H9 (cell line): ENCODE measurements at regions not wholly inside any gene's neighbourhood (a gene's known extent, or its start where the extent isn't known, plus 50 kb on each side); places are given as distances from the start of the nearest gene placed in this dataset.

Source experiments
- DNase-seq: peaks from one replicate; pipeline ENCODE4 v3.0.0-alpha.2; 2017
- H2AFZ ChIP-seq: one replicate; pipeline ENCODE4 v1.6.1; 2013; ENCODE audit warnings: mild to moderate bottlenecking, low read length, control low read depth, moderate library complexity
- H2AK5ac ChIP-seq: 2 replicates; pipeline ENCODE4 v1.6.1; 2013; ENCODE audit warnings: low read length, control low read depth, mixed read lengths; ENCODE audit not compliant: insufficient read length
- H2BK120ac ChIP-seq: one replicate; pipeline ENCODE4 v1.6.1; 2013; ENCODE audit warnings: low read depth, mild to moderate bottlenecking, low read length, control low read depth, inconsistent platforms; ENCODE audit not compliant: poor library complexity, severe bottlenecking
- H2BK12ac ChIP-seq: 2 replicates; pipeline ENCODE4 v1.6.1; 2013; ENCODE audit warnings: low read length, control low read depth, mixed read lengths, low read depth; ENCODE audit not compliant: insufficient read length
- H2BK15ac ChIP-seq: 2 replicates; pipeline ENCODE4 v1.6.1; 2013; ENCODE audit warnings: low read depth, low read length, control low read depth
- H2BK20ac ChIP-seq: one replicate; pipeline ENCODE4 v1.6.1; 2013; ENCODE audit warnings: low read depth, mild to moderate bottlenecking, low read length, control low read depth, inconsistent platforms; ENCODE audit not compliant: poor library complexity, severe bottlenecking
- H2BK5ac ChIP-seq: 2 replicates; pipeline ENCODE4 v1.6.1; 2013; ENCODE audit warnings: low read length, control low read depth, mixed read lengths; ENCODE audit not compliant: insufficient read length
- H3K14ac ChIP-seq: 2 replicates; pipeline ENCODE4 v1.6.1; 2013; ENCODE audit warnings: low read length, control low read depth; ENCODE audit not compliant: insufficient read depth
- H3K18ac ChIP-seq: 2 replicates; pipeline ENCODE4 v1.6.1; 2013; ENCODE audit warnings: low read depth, mild to moderate bottlenecking, mixed read lengths, low read length, control low read depth; ENCODE audit not compliant: insufficient read length
- H3K23ac ChIP-seq: 2 replicates; pipeline ENCODE4 v1.6.1; 2013; ENCODE audit warnings: low read length, control low read depth, mixed read lengths, low read depth; ENCODE audit not compliant: insufficient read length
- H3K23me2 ChIP-seq: 2 replicates; pipeline ENCODE4 v1.6.1; 2013; ENCODE audit warnings: low read depth, mild to moderate bottlenecking, mixed read lengths, low read length, control low read depth; ENCODE audit not compliant: insufficient read length, poor library complexity, severe bottlenecking
- H3K27ac ChIP-seq: 2 replicates; pipeline ENCODE4 v1.5.1; 2013; ENCODE audit warnings: low read length, control low read depth, mixed read lengths, low read depth; ENCODE audit not compliant: insufficient read length
- H3K27me3 ChIP-seq: 2 replicates; pipeline ENCODE4 v1.6.1; 2013; ENCODE audit warnings: low read length, control low read depth, inconsistent platforms; ENCODE audit not compliant: insufficient read depth
- H3K4ac ChIP-seq: 2 replicates; pipeline ENCODE4 v1.6.1; 2013; ENCODE audit warnings: low read depth, mild to moderate bottlenecking, control low read depth, inconsistent platforms, low read length, moderate library complexity
- H3K4me1 ChIP-seq: 2 replicates; pipeline ENCODE4 v1.6.1; 2013; ENCODE audit warnings: low read length, control low read depth, inconsistent platforms; ENCODE audit not compliant: insufficient read depth
- H3K4me2 ChIP-seq: 2 replicates; pipeline ENCODE4 v1.6.1; 2013; ENCODE audit warnings: low read length, control low read depth, mixed read lengths; ENCODE audit not compliant: insufficient read length, insufficient read depth
- H3K56ac ChIP-seq: 2 replicates; pipeline ENCODE4 v1.6.1; 2013; ENCODE audit warnings: low read depth, mild to moderate bottlenecking, mixed read lengths, low read length, control low read depth; ENCODE audit not compliant: insufficient read length
- H3K79me1 ChIP-seq: 2 replicates; pipeline ENCODE4 v1.6.1; 2013; ENCODE audit warnings: low read depth, mild to moderate bottlenecking, moderate library complexity, low read length, control low read depth, inconsistent platforms; ENCODE audit not compliant: insufficient read depth, poor library complexity, severe bottlenecking
- H3K79me2 ChIP-seq: 2 replicates; pipeline ENCODE4 v1.6.1; 2013; ENCODE audit warnings: low read length, control low read depth, inconsistent platforms; ENCODE audit not compliant: insufficient read depth
- H3K9ac ChIP-seq: 2 replicates; pipeline ENCODE4 v1.6.1; 2013; ENCODE audit warnings: low read length, control low read depth, mixed read lengths; ENCODE audit not compliant: insufficient read length; ENCODE audit errors: extremely low read depth
- H3K9me3 ChIP-seq: one replicate; pipeline ENCODE4 v1.6.1; 2013; ENCODE audit warnings: low read depth, low read length, inconsistent platforms; ENCODE audit not compliant: control insufficient read depth
- H3T11ph ChIP-seq: one replicate; pipeline ENCODE4 v1.6.1; 2013; ENCODE audit warnings: mild to moderate bottlenecking, low read length, control low read depth, inconsistent platforms
- H4K20me1 ChIP-seq: one replicate; pipeline ENCODE4 v1.6.1; 2013; ENCODE audit not compliant: control insufficient read depth, insufficient read length, insufficient read depth
- H4K5ac ChIP-seq: 2 replicates; pipeline ENCODE4 v1.6.1; 2013; ENCODE audit warnings: low read depth, mild to moderate bottlenecking, mixed read lengths, low read length, control low read depth; ENCODE audit not compliant: insufficient read length
- H4K8ac ChIP-seq: replicated peaks from 2 replicates; pipeline ENCODE4 v1.6.1; 2013; ENCODE audit warnings: low read length, control low read depth, mixed read lengths, low read depth; ENCODE audit not compliant: insufficient read length
- H4K91ac ChIP-seq: 2 replicates; pipeline ENCODE4 v1.6.1; 2013; ENCODE audit warnings: low read depth, mild to moderate bottlenecking, moderate library complexity, mixed read lengths, low read length, control low read depth; ENCODE audit not compliant: insufficient read length
- H3K27ac Mint-ChIP-seq, 3 experiments: 2 replicates in 2 of 3; 3 replicates in 1 of 3; pipeline ENCODE4 v1.8.0; 2020 to 2021; ENCODE audit warnings: mixed read lengths in 3 of 3, mild to moderate bottlenecking in 1 of 3, moderate library complexity in 1 of 3
- H3K27me3 Mint-ChIP-seq: 2 replicates; pipeline ENCODE4 v1.8.0; 2021; ENCODE audit warnings: low read depth, mild to moderate bottlenecking, moderate library complexity, mixed read lengths
- H3K36me3 Mint-ChIP-seq, 3 experiments: 2 replicates in 2 of 3; 3 replicates in 1 of 3; pipeline ENCODE4 v1.8.0; 2020 to 2021; ENCODE audit warnings: low read depth in 3 of 3, mixed read lengths in 3 of 3; ENCODE audit not compliant: insufficient read depth in 1 of 3
- H3K4me1 Mint-ChIP-seq, 2 experiments: 2 replicates each; pipeline ENCODE4 v1.8.0; 2020; ENCODE audit warnings: mixed read lengths in 2 of 2
- H3K4me3 Mint-ChIP-seq, 2 experiments: 2 replicates in 1 of 2; 3 replicates in 1 of 2; pipeline ENCODE4 v1.8.0; 2020 to 2021; ENCODE audit warnings: mild to moderate bottlenecking in 2 of 2, mixed read lengths in 2 of 2, moderate library complexity in 1 of 2
- H3K9me3 Mint-ChIP-seq, 2 experiments: 2 replicates in 1 of 2; 3 replicates in 1 of 2; pipeline ENCODE4 v1.8.0; 2020; ENCODE audit warnings: mild to moderate bottlenecking in 2 of 2, mixed read lengths in 2 of 2, moderate library complexity in 1 of 2
- WGBS: extraction: QIAGEN DNeasy Blood & Tissue Kit; methylation state at CpG from one replicate; pipeline ENCODE4 v1.1.7; 2013; ENCODE audit warnings: missing lambda C conversion rate, low lambda C conversion rate, mixed read lengths; ENCODE audit not compliant: insufficient read length; ENCODE audit errors: extremely low coverage; 5-methylcytosine and 5-hydroxymethylcytosine counted together
- TF ChIP-seq, protein P1 (sequence below): fragments of 200-600 bp; sonication (generic); conservative IDR thresholded peaks from 3 replicates; pipeline ENCODE4 v1.8.0; 2021; ENCODE audit warnings: antibody characterized with exemption, mild to moderate bottlenecking

DNA sequence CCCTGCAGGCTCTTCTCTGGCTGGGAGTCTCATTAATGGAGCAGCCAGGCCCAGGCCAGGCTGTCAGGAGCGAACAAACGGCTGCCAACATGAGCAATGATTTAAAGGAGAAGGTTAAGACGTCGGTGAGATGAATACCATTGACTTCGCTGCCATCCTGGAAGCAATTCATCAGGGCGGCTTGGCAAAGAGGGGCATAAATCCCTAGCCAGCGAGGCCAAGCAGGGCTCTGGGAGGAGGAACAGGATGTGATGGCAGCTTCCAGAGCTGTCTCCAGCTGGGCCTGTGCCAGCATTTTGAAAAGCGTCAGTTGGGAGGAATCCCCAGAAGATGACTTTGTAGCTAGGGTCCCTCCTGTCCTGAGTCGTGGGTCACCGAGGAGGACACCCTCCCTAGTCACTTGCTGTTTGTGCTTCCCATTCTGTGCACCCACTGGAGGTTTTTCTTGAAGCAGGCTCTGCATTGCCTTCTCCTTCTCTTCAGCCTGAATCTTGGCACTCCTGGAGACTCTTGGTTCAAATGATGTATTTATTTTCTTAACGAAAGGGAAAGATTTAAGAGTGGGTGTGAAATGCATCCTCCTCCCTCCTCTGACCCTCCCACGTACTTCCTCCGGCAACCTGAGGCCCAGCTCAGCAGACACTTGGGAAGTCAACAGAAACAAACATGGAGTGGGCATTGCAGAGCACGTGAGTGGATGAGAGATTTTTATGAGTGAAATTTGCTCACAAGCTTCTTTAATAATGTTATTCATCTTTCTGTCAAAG lies 476.3 kb upstream of the CADM1 start:
- H3K9me3 ChIP-seq: no peaks in the 10 kb centered on the region
- H3K27me3 Mint-ChIP-seq: peaks cover 78% of the 10 kb centered on the region
- peaks cover 21 to 24% of the 10 kb centered on the region in 2 experiments for H3K4me1 Mint-ChIP-seq
- H2AFZ ChIP-seq: no peak overlapping the region
- H4K20me1 ChIP-seq: no peaks in the 10 kb centered on the region
- no peak overlapping the region for H3K4me3 Mint-ChIP-seq
- peaks cover 2% of the 10 kb centered on the region; the same call in 1 of the 2 replicates for H3K4me1 ChIP-seq
- no peak overlapping the region for H4K91ac ChIP-seq
- H2BK5ac ChIP-seq: no peak overlapping the region
- H3K9ac ChIP-seq: no peak overlapping the region
- H2BK12ac ChIP-seq: no peak overlapping the region
- no peak overlapping the region for H3K56ac ChIP-seq
- H3K4ac ChIP-seq: no peak overlapping the region
- no peak overlapping the region for H3K23ac ChIP-seq
- H2BK120ac ChIP-seq: no peak overlapping the region
- no peaks in the 10 kb centered on the region; a peak in 1 of 7 replicates for H3K36me3 Mint-ChIP-seq
- H3K23me2 ChIP-seq: no peaks in the 10 kb centered on the region
- peaks cover 0 to 6% of the 10 kb centered on the region in 2 experiments; a peak in 2 of 5 replicates for H3K9me3 Mint-ChIP-seq
- no peak overlapping the region for H3K18ac ChIP-seq
- no peak overlapping the region for H4K8ac ChIP-seq
- H3K27me3 ChIP-seq: peaks cover 6% of the 10 kb centered on the region
- H3K4me2 ChIP-seq: no peak overlapping the region
- no peak overlapping the region for H2AK5ac ChIP-seq
- H3K79me2 ChIP-seq: no peaks in the 10 kb centered on the region
- TF ChIP-seq, protein P1, sequence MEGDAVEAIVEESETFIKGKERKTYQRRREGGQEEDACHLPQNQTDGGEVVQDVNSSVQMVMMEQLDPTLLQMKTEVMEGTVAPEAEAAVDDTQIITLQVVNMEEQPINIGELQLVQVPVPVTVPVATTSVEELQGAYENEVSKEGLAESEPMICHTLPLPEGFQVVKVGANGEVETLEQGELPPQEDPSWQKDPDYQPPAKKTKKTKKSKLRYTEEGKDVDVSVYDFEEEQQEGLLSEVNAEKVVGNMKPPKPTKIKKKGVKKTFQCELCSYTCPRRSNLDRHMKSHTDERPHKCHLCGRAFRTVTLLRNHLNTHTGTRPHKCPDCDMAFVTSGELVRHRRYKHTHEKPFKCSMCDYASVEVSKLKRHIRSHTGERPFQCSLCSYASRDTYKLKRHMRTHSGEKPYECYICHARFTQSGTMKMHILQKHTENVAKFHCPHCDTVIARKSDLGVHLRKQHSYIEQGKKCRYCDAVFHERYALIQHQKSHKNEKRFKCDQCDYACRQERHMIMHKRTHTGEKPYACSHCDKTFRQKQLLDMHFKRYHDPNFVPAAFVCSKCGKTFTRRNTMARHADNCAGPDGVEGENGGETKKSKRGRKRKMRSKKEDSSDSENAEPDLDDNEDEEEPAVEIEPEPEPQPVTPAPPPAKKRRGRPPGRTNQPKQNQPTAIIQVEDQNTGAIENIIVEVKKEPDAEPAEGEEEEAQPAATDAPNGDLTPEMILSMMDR: no peak
- H4K5ac ChIP-seq: no peak overlapping the region
- H2BK15ac ChIP-seq: no peak overlapping the region
- DNase-seq: no peak
- no peaks in the 10 kb centered on the region for H3K79me1 ChIP-seq
- no peak overlapping the region for H3K27ac ChIP-seq
- WGBS: no CpG with 5 or more reads among the region's 14 CpGs
- H3T11ph ChIP-seq: no peak overlapping the region
- no peak overlapping the region for H3K14ac ChIP-seq
- no peak overlapping the region for H2BK20ac ChIP-seq
- H3K27ac Mint-ChIP-seq: no peak overlapping the region
